Breast epithelium (tissue), 4 donors: ENCODE measurements at regions not wholly inside any gene's neighbourhood (a gene's known extent, or its start where the extent isn't known, plus 50 kb on each side); places are given as distances from the start of the nearest gene placed in this dataset.
A peak's percentile ranks its signal among the peaks of the same experiment; 100 is the strongest.

Experiments
- DNase-seq, 2 donors: peaks; one replicate each; pipeline ENCODE4 v3.0.0-alpha.2; 2019; ENCODE audit warnings: low spot score in 2 of 2
- H3K27ac ChIP-seq, 2 donors: fragments of 200-600 bp; sonication (generic) in 1 of 2; one replicate each; pipeline ENCODE4 v1.5.1; 2016 to 2019; ENCODE audit warnings: mild to moderate bottlenecking in 1 of 2
- H3K27me3 ChIP-seq, 2 donors: fragments of 200-600 bp; sonication (generic) in 1 of 2; one replicate each; pipeline versions ENCODE4 v1.5.1 to v1.6.0; 2017 to 2019; ENCODE audit warnings: control low read depth in 1 of 2, mild to moderate bottlenecking in 1 of 2
- H3K36me3 ChIP-seq: fragments of 200-600 bp; one replicate; pipeline ENCODE4 v1.5.1; 2019
- H3K4me1 ChIP-seq, 2 donors: fragments of 200-600 bp; sonication (generic); one replicate each; pipeline ENCODE4 v1.5.1; 2016 to 2019; ENCODE audit warnings: control low read depth in 1 of 2
- H3K4me3 ChIP-seq, 3 donors: fragments of 200-600 bp; sonication (generic); 1 replicate in 2 of 3; 2 replicates in 1 of 3; pipeline ENCODE4 v1.5.1; 2016 to 2019; ENCODE audit warnings: mild to moderate bottlenecking in 3 of 3, moderate library complexity in 2 of 3
- H3K9me3 ChIP-seq, 2 donors: fragments of 200-600 bp; sonication (generic) in 1 of 2; one replicate each; pipeline ENCODE4 v1.5.1; 2016 to 2019; ENCODE audit warnings: control low read depth in 1 of 2
- POLR2A ChIP-seq: fragments of 450-650 bp; IDR thresholded peaks from one replicate; pipeline ENCODE4 v1.6.1; 2016; ENCODE audit warnings: antibody characterized with exemption, mild to moderate bottlenecking, moderate library complexity
- POLR2AphosphoS5 ChIP-seq, 3 donors: sonication (generic); formaldehyde crosslinking; IDR thresholded peaks; one replicate each; pipeline ENCODE4 v1.6.1; 2017; ENCODE audit warnings: antibody characterized with exemption in 3 of 3
- intact Hi-C: fragments of 100-400 bp; cut with DNase I; formaldehyde crosslinking; loops from one replicate; pipeline ENCODE4 v1.15.1; 2023; ENCODE audit warnings: low total_unique reads
- TF ChIP-seq, protein P1 (sequence below), 3 donors: fragments of 450-650 bp; IDR thresholded peaks; one replicate each; pipeline ENCODE4 v1.5.1; 2016 to 2017; ENCODE audit warnings: antibody characterized with exemption in 3 of 3, mild to moderate bottlenecking in 3 of 3, moderate library complexity in 3 of 3

GRCh38 chr3:155029941-155030340 lies 50.2 kb upstream of the MME start:
- Histone ChIP-seq H3K4me3 (no peak overlapping the region), H3K27ac (no peak overlapping the region), H3K9me3 (no peaks in the 10 kb centered on the region), H3K36me3 (no peaks in the 10 kb centered on the region), H3K4me1 (no peaks in the 10 kb centered on the region), H3K27me3 (no peaks in the 10 kb centered on the region)
- TF ChIP-seq POLR2A: no peak
- TF ChIP-seq, protein P1, sequence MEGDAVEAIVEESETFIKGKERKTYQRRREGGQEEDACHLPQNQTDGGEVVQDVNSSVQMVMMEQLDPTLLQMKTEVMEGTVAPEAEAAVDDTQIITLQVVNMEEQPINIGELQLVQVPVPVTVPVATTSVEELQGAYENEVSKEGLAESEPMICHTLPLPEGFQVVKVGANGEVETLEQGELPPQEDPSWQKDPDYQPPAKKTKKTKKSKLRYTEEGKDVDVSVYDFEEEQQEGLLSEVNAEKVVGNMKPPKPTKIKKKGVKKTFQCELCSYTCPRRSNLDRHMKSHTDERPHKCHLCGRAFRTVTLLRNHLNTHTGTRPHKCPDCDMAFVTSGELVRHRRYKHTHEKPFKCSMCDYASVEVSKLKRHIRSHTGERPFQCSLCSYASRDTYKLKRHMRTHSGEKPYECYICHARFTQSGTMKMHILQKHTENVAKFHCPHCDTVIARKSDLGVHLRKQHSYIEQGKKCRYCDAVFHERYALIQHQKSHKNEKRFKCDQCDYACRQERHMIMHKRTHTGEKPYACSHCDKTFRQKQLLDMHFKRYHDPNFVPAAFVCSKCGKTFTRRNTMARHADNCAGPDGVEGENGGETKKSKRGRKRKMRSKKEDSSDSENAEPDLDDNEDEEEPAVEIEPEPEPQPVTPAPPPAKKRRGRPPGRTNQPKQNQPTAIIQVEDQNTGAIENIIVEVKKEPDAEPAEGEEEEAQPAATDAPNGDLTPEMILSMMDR (IDR thresholded peaks at IDR 0.05): no peak
- TF ChIP-seq POLR2AphosphoS5 (IDR thresholded peaks at IDR 0.05): no peak
- DNase-seq: no peak
- intact Hi-C loops: no loop called here

DNA sequence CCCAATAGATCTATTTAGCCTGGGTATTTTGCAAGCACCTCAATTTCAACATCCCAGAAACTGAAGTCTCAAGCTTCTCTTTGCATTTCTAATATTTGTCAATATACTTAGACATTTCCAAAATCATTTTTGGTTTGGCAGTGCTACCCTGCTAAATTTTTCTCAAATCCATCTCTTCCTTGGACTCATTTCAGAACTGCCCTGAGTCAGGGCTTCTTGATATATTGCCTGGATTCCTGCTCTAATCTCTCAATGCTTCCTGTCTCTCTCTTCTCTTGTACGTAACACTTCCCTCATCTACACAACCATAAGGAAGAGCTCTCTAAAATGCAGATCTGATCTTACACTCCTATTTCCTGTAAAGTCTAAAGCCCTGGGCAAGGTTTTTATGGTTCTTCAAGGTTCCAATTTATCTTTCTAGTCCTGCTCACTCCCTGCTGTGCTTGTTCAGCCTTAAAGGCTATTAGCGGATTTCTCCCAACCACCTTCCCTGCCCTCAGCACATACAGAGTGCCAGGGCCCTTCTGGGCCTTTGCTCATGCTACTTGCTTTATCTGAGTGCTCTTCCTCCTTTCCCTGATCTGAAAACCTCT lies 53.0 kb upstream of the MME start:
- no peaks in the 10 kb centered on the region for H3K27me3 ChIP-seq
- peak overlapping the region; percentile 35 to 38 for H3K27ac ChIP-seq
- H3K4me3 ChIP-seq: no peak overlapping the region
- no peaks in the 10 kb centered on the region for H3K4me1 ChIP-seq
- TF ChIP-seq POLR2A (no peak), POLR2AphosphoS5 (IDR thresholded peaks at IDR 0.05) (no peak)
- TF ChIP-seq, protein P1 (IDR thresholded peaks at IDR 0.05): no peak
- H3K36me3 ChIP-seq: no peaks in the 10 kb centered on the region
- intact Hi-C loops: no loop called here
- H3K9me3 ChIP-seq: no peaks in the 10 kb centered on the region
- no peak for DNase-seq

- no peaks in the 10 kb centered on the region for H3K9me3 ChIP-seq
- no peaks in the 10 kb centered on the region for H3K36me3 ChIP-seq
- H3K4me1 ChIP-seq: no peaks in the 10 kb centered on the region
- no peak overlapping the region for H3K27ac ChIP-seq
- intact Hi-C loops: no loop called here
- no peak for DNase-seq
- H3K27me3 ChIP-seq: no peaks in the 10 kb centered on the region
- H3K4me3 ChIP-seq: no peak overlapping the region
- no peak for TF ChIP-seq POLR2A
Measured at GRCh38 chr3:155024006-155024638, 56.0 kb upstream of the MME start.

GRCh38 chr3:155022896-155023295 lies 57.2 kb upstream of the MME start:
- H3K27ac ChIP-seq: no peak overlapping the region

DNA sequence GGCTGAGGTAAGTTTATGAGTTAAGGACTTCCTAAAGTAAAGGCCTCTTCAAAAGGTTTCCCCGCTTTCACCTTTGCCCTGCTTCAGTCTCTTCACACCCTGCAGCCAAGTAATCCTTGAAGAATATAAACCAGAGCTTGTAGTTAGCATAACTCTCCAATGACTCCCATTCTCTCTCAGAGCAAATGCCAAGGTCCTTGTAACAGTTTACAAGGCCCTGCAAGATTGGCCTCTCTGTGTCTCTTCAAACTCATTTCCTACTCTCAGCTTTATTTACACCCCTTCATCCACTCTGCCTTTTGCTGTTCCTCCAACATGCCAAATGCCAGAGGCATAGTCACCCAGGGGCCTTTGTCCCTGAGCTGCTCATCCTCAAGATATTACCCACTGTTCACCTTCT lies 60.5 kb upstream of the MME start:
- Histone ChIP-seq H3K9me3 (no peaks in the 10 kb centered on the region), H3K4me1 (no peaks in the 10 kb centered on the region), H3K27ac (no peak overlapping the region), H3K27me3 (no peaks in the 10 kb centered on the region), H3K36me3 (no peaks in the 10 kb centered on the region), H3K4me3 (no peak overlapping the region)
- intact Hi-C loops: no loop called here
- TF ChIP-seq, protein P1 (IDR thresholded peaks at IDR 0.05): no peak
- TF ChIP-seq POLR2AphosphoS5 (IDR thresholded peaks at IDR 0.05) (no peak), POLR2A (no peak)
- DNase-seq: no peak

More at GRCh38 chr3:155022896-155023295, 57.2 kb upstream of the MME start:
- DNase-seq: no peak
- H3K9me3 ChIP-seq: no peaks in the 10 kb centered on the region
- intact Hi-C loops: no loop called here
- H3K4me3 ChIP-seq: no peak overlapping the region
- no peaks in the 10 kb centered on the region for H3K36me3 ChIP-seq
- no peaks in the 10 kb centered on the region for H3K4me1 ChIP-seq
- TF ChIP-seq, protein P1 (IDR thresholded peaks at IDR 0.05): no peak
- TF ChIP-seq POLR2AphosphoS5 (IDR thresholded peaks at IDR 0.05) (no peak), POLR2A (no peak)
- H3K27me3 ChIP-seq: no peaks in the 10 kb centered on the region
